ENCODE measurements at regions not wholly inside any gene's neighbourhood (a gene's known extent, or its start where the extent isn't known, plus 50 kb on each side); places are given as distances from the start of the nearest gene placed in this dataset.

GRCh38 chr9:21624675-21625644 is 142.8 kb upstream of the IFNE start:
- no CpG with 5 or more reads among the region's 3 CpGs for WGBS (ENCODE audit: extremely low coverage, insufficient read length, low lambda C conversion rate)
- no peak overlapping the region for H2BK15ac ChIP-seq (ENCODE audit: low read depth, low read length)
- H3T11ph ChIP-seq (ENCODE audit: low read length): no peak overlapping the region
- H3K79me1 ChIP-seq (ENCODE audit: insufficient read depth, low read depth, low read length, poor library complexity, severe bottlenecking): no peaks in the 10 kb centered on the region
- no peak overlapping the region for H2BK12ac ChIP-seq (ENCODE audit: insufficient read length, low read depth, low read length)
- no peaks in the 10 kb centered on the region for H3K79me2 ChIP-seq (ENCODE audit: insufficient read depth, low read length)
- H3K36me3 Mint-ChIP-seq (ENCODE audit: insufficient read depth in 1 of 3, low read depth in 3 of 3): no peaks in the 10 kb centered on the region
- DNase-seq: no peak
- H3K18ac ChIP-seq (ENCODE audit: insufficient read length, low read depth, low read length): no peak overlapping the region
- H3K56ac ChIP-seq (ENCODE audit: insufficient read length, low read depth, low read length): no peak overlapping the region
- H4K8ac ChIP-seq (replicated peaks; ENCODE audit: insufficient read length, low read depth, low read length): no peak overlapping the region
- H3K23ac ChIP-seq (ENCODE audit: insufficient read length, low read depth, low read length): no peak overlapping the region
- no peak overlapping the region for H2BK20ac ChIP-seq (ENCODE audit: low read depth, low read length, poor library complexity, severe bottlenecking)
- H3K4me3 Mint-ChIP-seq: no peak overlapping the region
- no peak overlapping the region for H3K4me2 ChIP-seq (ENCODE audit: insufficient read depth, insufficient read length, low read length)
- H3K4me1 ChIP-seq (ENCODE audit: insufficient read depth, low read length): no peaks in the 10 kb centered on the region
- no peak overlapping the region for H4K5ac ChIP-seq (ENCODE audit: insufficient read length, low read depth, low read length)
- H3K27me3 ChIP-seq (ENCODE audit: insufficient read depth, low read length): no peaks in the 10 kb centered on the region
- no peak for TF ChIP-seq CTCF (conservative IDR thresholded peaks at IDR 0.05)
- no peak overlapping the region for H3K14ac ChIP-seq (ENCODE audit: insufficient read depth, low read length)
- H2BK5ac ChIP-seq (ENCODE audit: insufficient read length, low read length): no peak overlapping the region
- H3K27me3 Mint-ChIP-seq (ENCODE audit: low read depth): no peaks in the 10 kb centered on the region; the same call in 1 of the 2 replicates
- H3K4ac ChIP-seq (ENCODE audit: low read depth, low read length): no peak overlapping the region
- H2BK120ac ChIP-seq (ENCODE audit: low read depth, low read length, poor library complexity, severe bottlenecking): no peak overlapping the region
- H3K9ac ChIP-seq (ENCODE audit: extremely low read depth, insufficient read length, low read length): no peak overlapping the region
- H3K9me3 ChIP-seq (ENCODE audit: control insufficient read depth, low read depth, low read length): no peaks in the 10 kb centered on the region
- H3K23me2 ChIP-seq (ENCODE audit: insufficient read length, low read depth, low read length, poor library complexity, severe bottlenecking): no peaks in the 10 kb centered on the region
- H3K27ac ChIP-seq (ENCODE audit: insufficient read length, low read depth, low read length): no peak overlapping the region
- no peaks in the 10 kb centered on the region; a peak in 1 of 5 replicates for H3K9me3 Mint-ChIP-seq
- no peak overlapping the region for H2AK5ac ChIP-seq (ENCODE audit: insufficient read length, low read length)
- H3K4me1 Mint-ChIP-seq: 0 out of 4 replicates have a peak, but pooled peaks cover 0 to 3% of the 10 kb centered on the region in 2 experiments
- H3K27ac Mint-ChIP-seq: no peak overlapping the region
- H2AFZ ChIP-seq (ENCODE audit: low read length): no peak overlapping the region
- H4K91ac ChIP-seq (ENCODE audit: insufficient read length, low read depth, low read length): no peak overlapping the region
- H4K20me1 ChIP-seq (ENCODE audit: control insufficient read depth, insufficient read depth, insufficient read length): no peaks in the 10 kb centered on the region

Measured in H9 (cell line).